GM13976 (cell line): ENCODE measurements at regions not wholly inside any gene's neighbourhood (a gene's known extent, or its start where the extent isn't known, plus 50 kb on each side); places are given as distances from the start of the nearest gene placed in this dataset.

Experiments
- DNase-seq: peaks from one replicate; pipeline ENCODE4 v3.0.0; 2012; ENCODE audit warnings: low spot score
- CTCF ChIP-seq: IDR thresholded peaks from 2 replicates; pipeline ENCODE4 v1.5.1; 2012; ENCODE audit warnings: borderline replicate concordance, mild to moderate bottlenecking; ENCODE audit not compliant: insufficient read depth; ENCODE audit errors: extremely low read depth, missing control alignments, control extremely low read depth
- in situ Hi-C: fragments of 300-500 bp; cut with MboI; formaldehyde crosslinking; loops from one replicate; pipeline ENCODE4 v1.12.0; 2022; ENCODE audit warnings: low sequenced_read_pairs, mixed read lengths, inconsistent platforms; ENCODE audit not compliant: unreplicated experiment

GRCh38 chr18:78629426-78629825 lies 350.2 kb upstream of the SALL3 start:
- no peak for TF ChIP-seq CTCF
- no peak for DNase-seq
- in situ Hi-C loops: no loop called here

- in situ Hi-C loops: no loop called here
- no peak for TF ChIP-seq CTCF
- no peak for DNase-seq
Measured at GRCh38 chr18:78630356-78630755, 349.3 kb upstream of the SALL3 start.

GRCh38 chr18:78630981-78631510 lies 348.6 kb upstream of the SALL3 start:
- no peak for TF ChIP-seq CTCF
- in situ Hi-C loops: no loop called here
- no peak for DNase-seq

- TF ChIP-seq CTCF: no peak
- DNase-seq: no peak
- in situ Hi-C loops: no loop called here
Measured at GRCh38 chr18:78632111-78632541, 347.5 kb upstream of the SALL3 start.

GRCh38 chr18:78634061-78634696 lies 345.4 kb upstream of the SALL3 start:
- DNase-seq: no peak
- in situ Hi-C loops: no loop called here
- no peak for TF ChIP-seq CTCF

- in situ Hi-C loops: no loop called here
- DNase-seq: no peak
- no peak for TF ChIP-seq CTCF
Measured at GRCh38 chr18:78635093-78635800, 344.4 kb upstream of the SALL3 start.
